ENCODE measurements at regions not wholly inside any gene's neighbourhood (a gene's known extent, or its start where the extent isn't known, plus 50 kb on each side); places are given as distances from the start of the nearest gene placed in this dataset.

- peaks cover 18% of the 10 kb centered on the region for H3K27me3 Mint-ChIP-seq (ENCODE audit: insufficient read depth, unreplicated experiment)
- H3K27ac Mint-ChIP-seq (ENCODE audit: low read depth, unreplicated experiment), result no peak overlapping the region
- H3K36me3 Mint-ChIP-seq (ENCODE audit: insufficient read depth, unreplicated experiment), result peaks cover 6% of the 10 kb centered on the region
- POLR2A ChIA-PET, result no interaction called here
- TF ChIP-seq, protein P1, sequence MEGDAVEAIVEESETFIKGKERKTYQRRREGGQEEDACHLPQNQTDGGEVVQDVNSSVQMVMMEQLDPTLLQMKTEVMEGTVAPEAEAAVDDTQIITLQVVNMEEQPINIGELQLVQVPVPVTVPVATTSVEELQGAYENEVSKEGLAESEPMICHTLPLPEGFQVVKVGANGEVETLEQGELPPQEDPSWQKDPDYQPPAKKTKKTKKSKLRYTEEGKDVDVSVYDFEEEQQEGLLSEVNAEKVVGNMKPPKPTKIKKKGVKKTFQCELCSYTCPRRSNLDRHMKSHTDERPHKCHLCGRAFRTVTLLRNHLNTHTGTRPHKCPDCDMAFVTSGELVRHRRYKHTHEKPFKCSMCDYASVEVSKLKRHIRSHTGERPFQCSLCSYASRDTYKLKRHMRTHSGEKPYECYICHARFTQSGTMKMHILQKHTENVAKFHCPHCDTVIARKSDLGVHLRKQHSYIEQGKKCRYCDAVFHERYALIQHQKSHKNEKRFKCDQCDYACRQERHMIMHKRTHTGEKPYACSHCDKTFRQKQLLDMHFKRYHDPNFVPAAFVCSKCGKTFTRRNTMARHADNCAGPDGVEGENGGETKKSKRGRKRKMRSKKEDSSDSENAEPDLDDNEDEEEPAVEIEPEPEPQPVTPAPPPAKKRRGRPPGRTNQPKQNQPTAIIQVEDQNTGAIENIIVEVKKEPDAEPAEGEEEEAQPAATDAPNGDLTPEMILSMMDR (IDR thresholded peaks at IDR 0.05; ENCODE audit: unreplicated experiment), result no peak
- no peak for DNase-seq (ENCODE audit: unreplicated experiment)
- H3K9me3 Mint-ChIP-seq (ENCODE audit: unreplicated experiment), result no peaks in the 10 kb centered on the region
- no peak overlapping the region for H3K4me3 Mint-ChIP-seq (ENCODE audit: unreplicated experiment)
- peaks cover 6% of the 10 kb centered on the region for H3K4me1 Mint-ChIP-seq (ENCODE audit: insufficient read depth, unreplicated experiment)
- intact Hi-C loops (cut with micrococcal nuclease), result no loop called here
- CTCF ChIA-PET, result interaction anchor here (0.6 kb wide), 2 partner anchors 103 to 202 kb away, joined by 3 read pairs; no protein-coding TSS in a partner anchor
- BruUV-seq (replicated peaks), result no TSS peak
These were observed 101.4 kb downstream of the ADRA2C start for GRCh38 chr4:3867403-3868100.

- CTCF ChIA-PET, result no interaction called here
- BruUV-seq (replicated peaks), result no TSS peak
- POLR2A ChIA-PET, result no interaction called here
- Mint-ChIP-seq H3K9me3 (ENCODE audit: unreplicated experiment) (no peaks in the 10 kb centered on the region), H3K36me3 (ENCODE audit: insufficient read depth, unreplicated experiment) (peaks cover 6% of the 10 kb centered on the region), H3K4me3 (ENCODE audit: unreplicated experiment) (no peak overlapping the region), H3K4me1 (ENCODE audit: insufficient read depth, unreplicated experiment) (peaks cover 6% of the 10 kb centered on the region), H3K27me3 (ENCODE audit: insufficient read depth, unreplicated experiment) (peaks cover 28% of the 10 kb centered on the region), H3K27ac (ENCODE audit: low read depth, unreplicated experiment) (no peak overlapping the region)
- TF ChIP-seq, protein P1 (IDR thresholded peaks at IDR 0.05; ENCODE audit: unreplicated experiment), result no peak
- no peak for DNase-seq (ENCODE audit: unreplicated experiment)
- intact Hi-C loops (cut with micrococcal nuclease), result no loop called here
These were observed 102.3 kb downstream of the ADRA2C start for GRCh38 chr4:3868211-3869173.

- Mint-ChIP-seq H3K4me3 (ENCODE audit: unreplicated experiment) (no peak overlapping the region), H3K27me3 (ENCODE audit: insufficient read depth, unreplicated experiment) (peaks cover 31% of the 10 kb centered on the region), H3K4me1 (ENCODE audit: insufficient read depth, unreplicated experiment) (peaks cover 6% of the 10 kb centered on the region), H3K27ac (ENCODE audit: low read depth, unreplicated experiment) (no peak overlapping the region), H3K36me3 (ENCODE audit: insufficient read depth, unreplicated experiment) (peaks cover 6% of the 10 kb centered on the region), H3K9me3 (ENCODE audit: unreplicated experiment) (no peaks in the 10 kb centered on the region)
- TF ChIP-seq, protein P1 (IDR thresholded peaks at IDR 0.05; ENCODE audit: unreplicated experiment), result no peak
- no TSS peak for BruUV-seq (replicated peaks)
- POLR2A ChIA-PET, result no interaction called here
- intact Hi-C loops (cut with micrococcal nuclease), result no loop called here
- DNase-seq (ENCODE audit: unreplicated experiment), result no peak
- CTCF ChIA-PET, result no interaction called here
These were observed 103.0 kb downstream of the ADRA2C start for GRCh38 chr4:3869174-3869572.
